HG03378 (cell line): ENCODE measurements at regions not wholly inside any gene's neighbourhood (a gene's known extent, or its start where the extent isn't known, plus 50 kb on each side); places are given as distances from the start of the nearest gene placed in this dataset.

Experiments
- ATAC-seq: cut with Tn5 transposase; IDR thresholded peaks from one replicate; pipeline ENCODE4 v1.9.1; 2021; ENCODE audit warnings: mild to moderate bottlenecking, moderate library complexity; ENCODE audit not compliant: unreplicated experiment

GRCh38 chr14:44309331-44309730 is 197.8 kb downstream of the FSCB start:
- no peak for ATAC-seq

- ATAC-seq: no peak
Measured at GRCh38 chr14:44300916-44301315, 206.2 kb downstream of the FSCB start.

GRCh38 chr14:44297437-44297836 is 209.6 kb downstream of the FSCB start:
- no peak for ATAC-seq

DNA sequence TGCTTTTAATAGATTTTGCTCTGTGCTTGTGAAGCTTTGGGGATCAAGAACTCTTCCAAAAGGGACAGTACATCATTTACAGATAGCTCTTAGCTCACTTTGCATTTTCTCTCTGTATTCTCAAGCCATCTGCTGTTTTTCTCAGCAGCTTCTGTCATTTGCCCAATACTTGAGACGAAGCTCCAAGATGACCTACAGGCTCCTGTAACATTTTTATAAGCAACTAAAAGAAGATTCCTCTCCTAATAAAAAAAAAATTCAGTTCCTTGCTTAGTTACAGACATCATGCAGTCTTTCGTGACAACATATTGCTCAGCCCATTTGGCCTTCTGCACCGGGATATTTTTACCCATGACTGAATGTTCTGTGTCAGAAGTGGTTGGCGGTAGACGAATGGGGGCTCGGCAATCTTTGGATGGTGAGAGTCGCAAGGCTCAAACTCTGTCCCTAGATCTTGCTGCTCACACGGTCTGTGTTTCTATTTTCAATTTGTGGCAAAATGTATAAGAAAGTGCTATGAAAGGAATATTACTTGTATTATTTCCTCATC is 215.6 kb downstream of the FSCB start:
- no peak for ATAC-seq

DNA sequence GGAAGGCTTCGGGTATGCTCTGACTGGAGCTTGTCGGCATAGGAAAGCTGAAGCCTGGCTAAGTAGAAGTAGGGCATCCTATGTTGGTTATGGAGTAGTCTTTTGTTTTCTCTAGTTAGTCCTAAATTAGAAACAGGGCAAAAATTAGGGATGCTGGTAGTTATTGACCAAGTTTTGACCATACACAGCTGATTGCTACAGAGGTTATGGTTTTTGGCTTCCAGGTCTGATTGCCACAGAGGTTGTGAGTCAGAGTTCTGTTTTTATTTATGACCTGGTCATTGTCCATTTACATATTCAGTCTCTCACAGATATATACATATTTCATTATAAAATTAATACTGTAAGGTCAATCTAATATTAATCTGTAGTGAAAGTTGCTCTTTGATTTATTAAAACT is 219.2 kb downstream of the FSCB start:
- no peak for ATAC-seq

- no peak for ATAC-seq
Measured at GRCh38 chr14:44286201-44286600, 220.9 kb downstream of the FSCB start.

GRCh38 chr14:44283836-44284235 is 223.2 kb downstream of the FSCB start:
- no peak for ATAC-seq

- ATAC-seq: no peak
Measured at GRCh38 chr14:44279357-44279756, 227.7 kb downstream of the FSCB start.

DNA sequence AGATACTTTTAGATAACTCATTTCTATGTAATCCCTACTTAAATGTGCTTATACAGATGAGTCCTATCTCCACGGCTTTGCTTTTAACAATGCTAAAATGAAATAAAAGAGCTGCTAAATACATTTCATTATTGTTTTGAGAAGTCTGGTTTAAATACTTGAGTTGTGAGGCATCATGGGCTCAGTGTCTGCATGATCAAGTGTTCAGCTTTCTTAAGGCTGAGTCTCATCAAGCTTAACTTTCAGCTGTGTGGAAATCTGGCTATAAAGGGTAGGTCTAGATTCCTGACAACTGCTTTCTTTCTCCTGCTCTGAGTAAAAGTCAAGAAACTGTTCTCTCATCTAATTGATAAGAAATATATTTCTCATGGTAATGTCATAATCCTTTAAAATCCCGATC is 235.4 kb downstream of the FSCB start:
- no peak for ATAC-seq

DNA sequence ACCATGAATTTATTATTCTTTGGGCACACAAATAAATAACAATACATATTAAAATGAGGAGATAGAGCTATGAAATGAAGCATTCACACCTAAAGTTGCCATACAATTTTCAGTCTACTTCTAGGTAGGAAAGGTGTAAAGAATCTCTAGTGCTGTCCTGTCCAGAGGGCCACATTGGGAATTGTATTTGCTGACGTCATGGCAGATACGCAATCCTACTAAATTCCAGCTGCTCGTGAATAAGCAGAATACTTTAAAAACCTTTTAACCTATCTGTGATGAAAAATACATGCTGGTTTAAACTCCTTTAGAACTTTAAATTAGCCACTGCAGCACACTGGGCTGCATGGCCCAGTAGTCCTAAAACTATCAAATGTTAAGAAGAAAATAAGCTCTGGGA is 236.1 kb downstream of the FSCB start:
- no peak for ATAC-seq

DNA sequence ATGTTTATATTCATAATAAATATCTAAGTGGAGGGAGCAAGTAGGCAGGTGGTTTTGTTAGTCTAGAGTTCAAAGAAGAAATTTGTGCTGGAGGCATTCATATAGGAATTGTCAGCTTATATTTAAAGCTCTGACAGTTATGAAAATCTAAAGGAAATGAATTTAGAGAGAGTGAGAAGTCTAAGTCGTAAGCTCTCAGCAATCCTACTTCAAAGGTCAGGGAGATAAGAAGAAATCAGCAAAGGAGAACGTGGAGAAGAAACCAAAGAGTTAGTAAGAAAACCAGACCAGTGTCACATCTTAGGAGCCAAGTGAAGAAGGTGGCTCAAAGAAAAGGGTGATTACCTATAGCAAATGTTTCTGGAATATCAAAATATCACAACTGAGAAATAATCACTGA is 241.8 kb downstream of the FSCB start:
- no peak for ATAC-seq

DNA sequence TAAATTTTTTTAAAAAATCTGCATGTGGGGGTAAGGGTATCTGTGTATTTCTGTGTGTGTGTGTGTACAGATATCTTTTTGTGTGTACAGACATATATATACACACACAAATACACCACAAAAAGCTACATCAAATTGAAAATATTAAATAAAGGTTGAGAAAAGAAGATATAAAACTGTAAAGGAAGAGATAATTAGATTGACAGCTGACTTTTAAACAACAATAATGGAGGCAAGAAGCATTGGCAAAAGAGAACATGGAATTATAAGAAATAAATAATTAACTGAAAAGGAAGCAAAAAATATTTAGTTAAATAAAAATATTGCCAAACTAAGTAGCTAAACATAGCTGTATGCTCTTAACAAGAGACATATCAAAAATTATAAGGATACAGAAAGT is 291.4 kb downstream of the FSCB start:
- no peak for ATAC-seq

- no peak for ATAC-seq
Measured at GRCh38 chr14:44211718-44212117, 295.4 kb downstream of the FSCB start.

GRCh38 chr14:44204061-44204835 is 302.8 kb downstream of the FSCB start:
- ATAC-seq: no peak

DNA sequence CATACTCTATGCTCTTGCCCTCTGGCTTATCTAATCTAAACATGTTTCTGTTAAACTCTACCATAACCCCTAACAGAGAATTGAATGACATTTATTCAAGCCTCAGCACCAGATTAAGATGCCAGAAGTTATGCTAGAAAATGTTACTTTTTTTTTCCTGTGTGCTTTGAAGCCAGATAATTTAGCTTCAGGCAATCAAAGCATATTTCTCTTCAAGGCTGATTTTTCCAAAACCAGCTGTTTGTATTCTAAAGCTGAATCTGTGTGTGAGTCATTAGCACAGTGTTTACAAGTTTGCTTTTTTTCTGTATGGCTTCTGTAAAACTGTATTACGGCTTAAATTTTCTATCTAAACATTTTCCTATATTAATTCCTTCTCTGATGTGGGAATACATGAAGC is 326.1 kb downstream of the FSCB start:
- no peak for ATAC-seq

GRCh38 chr14:44170556-44170955 is 336.5 kb downstream of the FSCB start:
- no peak for ATAC-seq

DNA sequence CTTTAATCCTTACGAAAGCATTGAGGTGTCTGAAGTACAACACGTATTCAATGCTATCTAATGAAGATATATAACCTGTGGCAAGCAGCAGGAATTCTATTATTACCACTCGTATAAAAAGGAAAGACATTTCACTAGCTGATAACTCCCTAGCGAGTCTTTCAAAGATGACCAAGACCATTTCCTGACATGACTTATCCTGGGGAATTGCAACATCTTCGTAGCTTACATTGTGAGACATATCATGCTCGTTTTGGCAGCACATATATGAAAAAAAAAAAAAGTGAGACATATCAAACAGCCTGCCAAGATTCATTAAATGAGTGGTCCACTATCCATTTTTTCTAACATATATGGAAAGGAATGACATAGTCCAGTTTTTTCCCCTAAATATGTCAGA is 337.0 kb downstream of the FSCB start:
- ATAC-seq: no peak

DNA sequence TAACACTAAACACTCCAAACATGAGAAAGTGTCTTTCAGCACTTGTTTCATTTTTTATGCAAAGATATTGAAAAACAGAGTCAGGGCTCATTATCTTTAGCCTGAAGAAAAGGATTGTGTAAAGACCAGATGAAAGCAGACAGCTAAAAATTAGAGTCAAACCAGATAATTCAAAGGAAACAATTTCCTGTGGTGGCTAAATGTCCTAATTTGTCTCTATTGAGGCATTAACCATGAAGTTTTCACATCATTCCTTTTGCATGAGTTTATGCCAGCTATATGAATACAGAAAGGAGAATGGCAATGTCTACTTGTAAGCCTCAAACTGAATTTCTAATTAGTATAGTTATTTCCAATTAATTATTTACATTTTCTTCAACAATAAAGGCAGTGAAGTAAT is 338.5 kb downstream of the FSCB start:
- ATAC-seq: no peak

DNA sequence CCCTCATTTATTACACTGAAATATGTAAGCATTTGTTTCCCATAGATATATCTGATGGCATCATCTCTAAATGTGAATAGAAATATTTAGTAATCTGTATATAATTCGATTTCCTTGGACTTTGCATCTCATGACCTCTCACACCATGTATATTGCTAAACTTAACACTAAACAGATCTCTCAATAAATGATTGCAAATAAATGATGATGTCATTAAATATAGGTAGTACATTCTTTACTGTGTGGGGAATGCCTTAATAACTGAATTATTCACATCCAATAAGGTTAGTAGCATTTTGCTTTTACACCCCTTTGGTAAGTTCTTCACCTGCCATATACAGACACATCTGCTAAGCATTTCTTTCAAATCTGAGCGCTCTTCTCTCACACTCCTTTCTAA is 340.5 kb downstream of the FSCB start:
- no peak for ATAC-seq

- no peak for ATAC-seq
Measured at GRCh38 chr14:44165936-44166335, 341.1 kb downstream of the FSCB start.

DNA sequence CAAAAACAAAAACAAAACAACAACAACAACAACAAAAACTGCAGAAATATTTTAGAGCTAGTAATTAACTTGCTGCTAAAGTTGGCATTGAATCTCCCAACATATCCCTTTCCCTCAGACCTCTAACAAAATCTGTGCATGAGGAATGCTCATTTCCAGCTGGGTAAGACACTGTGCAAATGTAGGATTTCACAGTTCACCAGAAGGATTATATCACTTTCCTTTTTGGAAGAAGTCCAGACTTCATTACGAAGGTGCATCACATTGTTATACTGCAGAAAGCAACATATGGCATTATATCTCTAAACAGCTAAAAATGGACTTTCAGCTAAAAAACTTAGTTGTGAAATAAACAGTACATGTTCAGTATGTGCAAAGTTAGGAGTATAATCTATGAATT is 341.8 kb downstream of the FSCB start:
- ATAC-seq: no peak

DNA sequence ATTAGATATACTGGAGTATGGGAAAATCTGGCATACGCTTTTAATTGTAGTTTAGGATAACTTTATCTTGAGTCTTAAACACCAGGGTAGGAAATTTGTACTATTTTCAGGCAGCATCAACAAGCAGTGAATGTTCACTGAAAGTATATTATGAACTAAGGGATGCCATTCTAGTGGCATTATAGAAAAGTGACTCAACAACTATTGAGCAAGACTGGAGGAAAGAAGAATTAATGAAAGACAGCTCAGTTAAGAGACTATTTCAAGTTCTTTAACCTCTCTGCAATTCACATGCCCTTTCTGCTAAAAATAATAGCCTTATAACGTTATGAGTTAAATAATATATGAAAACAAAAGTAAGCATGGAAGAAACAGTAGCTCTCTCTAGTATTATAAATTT is 343.1 kb downstream of the FSCB start:
- ATAC-seq: no peak

GRCh38 chr14:44162197-44162596 is 344.9 kb downstream of the FSCB start:
- no peak for ATAC-seq
